ENCODE measurements at regions not wholly inside any gene's neighbourhood (a gene's known extent, or its start where the extent isn't known, plus 50 kb on each side); places are given as distances from the start of the nearest gene placed in this dataset.
"Not testable (repeated sequence)": the region's sequence is repeated elsewhere in the genome, so short reads cannot be mapped to it uniquely, and the experiment has no call there.

- DNase-seq: no peak
These were observed 330.5 kb upstream of the TCF4 start for GRCh38 chr18:55918444-55918843.

- peak; percentile 10 for DNase-seq
These were observed 324.9 kb upstream of the TCF4 start for GRCh38 chr18:55912919-55913318.

- DNase-seq: no peak
These were observed 324.1 kb upstream of the TCF4 start for GRCh38 chr18:55912071-55912470.

GRCh38 chr18:55910296-55910695 lies 322.3 kb upstream of the TCF4 start:
- DNase-seq: no peak

GRCh38 chr18:55908901-55909366 lies 320.9 kb upstream of the TCF4 start:
- no peak for DNase-seq

- no peak for DNase-seq
These were observed 319.6 kb upstream of the TCF4 start for GRCh38 chr18:55907453-55908175.

- no peak for DNase-seq
These were observed 318.5 kb upstream of the TCF4 start for GRCh38 chr18:55906536-55906935.

- DNase-seq: no peak
These were observed 315.9 kb upstream of the TCF4 start for GRCh38 chr18:55903911-55904310.

GRCh38 chr18:55900380-55900779 lies 312.4 kb upstream of the TCF4 start:
- DNase-seq: no peak

- DNase-seq: peak; percentile 52
These were observed 309.2 kb upstream of the TCF4 start for GRCh38 chr18:55897091-55897689.

GRCh38 chr18:55893948-55894347 lies 306.0 kb upstream of the TCF4 start:
- no peak for DNase-seq

- not testable (repeated sequence) for DNase-seq
These were observed 305.1 kb upstream of the TCF4 start for GRCh38 chr18:55892862-55893813.

GRCh38 chr18:55886886-55887285 lies 298.9 kb upstream of the TCF4 start:
- DNase-seq: no peak

- no peak for DNase-seq
These were observed 296.5 kb upstream of the TCF4 start for GRCh38 chr18:55884498-55884897.

GRCh38 chr18:55880617-55881016 lies 292.6 kb upstream of the TCF4 start:
- DNase-seq: no peak

- no peak for DNase-seq
These were observed 291.3 kb upstream of the TCF4 start for GRCh38 chr18:55879331-55879730.

- DNase-seq: no peak
These were observed 290.2 kb upstream of the TCF4 start for GRCh38 chr18:55878224-55878623.

- no peak for DNase-seq
These were observed 289.3 kb upstream of the TCF4 start for GRCh38 chr18:55877321-55877720.

- DNase-seq: no peak
These were observed 288.3 kb upstream of the TCF4 start for GRCh38 chr18:55876254-55876653.

GRCh38 chr18:55875371-55875901 lies 287.4 kb upstream of the TCF4 start:
- no peak for DNase-seq

- no peak for DNase-seq
These were observed 281.8 kb upstream of the TCF4 start for GRCh38 chr18:55869556-55870501.

GRCh38 chr18:55868909-55869308 lies 280.9 kb upstream of the TCF4 start:
- no peak for DNase-seq
